IPS-18c (cell line): ENCODE measurements at regions not wholly inside any gene's neighbourhood (a gene's known extent, or its start where the extent isn't known, plus 50 kb on each side); places are given as distances from the start of the nearest gene placed in this dataset.

Experiments
- H3K4me3 ChIP-seq: 2 replicates; pipeline ENCODE4 v1.7.0; 2013; ENCODE audit warnings: low read depth, mild to moderate bottlenecking, low read length, moderate library complexity; ENCODE audit not compliant: insufficient read depth
- H3K9me3 ChIP-seq: one replicate; pipeline ENCODE4 v1.6.1; 2013; ENCODE audit warnings: mild to moderate bottlenecking, low read length, moderate library complexity; ENCODE audit not compliant: control insufficient read depth, insufficient read depth

DNA sequence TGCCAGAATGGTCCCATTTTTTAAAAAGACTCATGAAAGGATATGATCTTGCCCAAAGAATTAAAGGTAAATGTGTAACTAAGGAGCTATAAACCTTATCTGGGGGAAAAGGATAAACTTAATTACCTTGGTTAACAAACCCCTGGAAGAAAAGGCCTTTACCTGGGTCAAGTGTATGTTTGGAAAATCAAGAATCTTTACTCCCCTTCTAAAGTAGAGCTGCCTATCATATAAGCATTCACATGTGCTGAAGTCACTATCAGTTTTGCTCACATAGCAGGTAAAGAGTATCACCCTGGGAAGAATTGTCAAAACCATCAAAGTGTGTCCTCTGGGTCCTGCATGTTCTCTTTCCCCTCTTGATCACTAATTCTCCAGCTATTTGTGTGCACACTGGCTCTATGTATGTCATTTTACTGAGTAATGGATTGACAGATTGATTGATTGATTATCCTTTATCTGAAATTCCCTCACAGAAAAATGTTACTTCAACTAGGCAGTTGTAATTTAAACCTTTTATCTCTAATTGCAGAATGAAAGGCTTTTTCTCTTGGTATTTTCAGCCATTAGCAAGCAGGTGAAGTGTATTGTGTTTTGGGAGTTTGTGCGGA, 199.4 kb downstream of the NOL4 start:
- no peaks in the 10 kb centered on the region for H3K9me3 ChIP-seq
- no peak overlapping the region for H3K4me3 ChIP-seq

DNA sequence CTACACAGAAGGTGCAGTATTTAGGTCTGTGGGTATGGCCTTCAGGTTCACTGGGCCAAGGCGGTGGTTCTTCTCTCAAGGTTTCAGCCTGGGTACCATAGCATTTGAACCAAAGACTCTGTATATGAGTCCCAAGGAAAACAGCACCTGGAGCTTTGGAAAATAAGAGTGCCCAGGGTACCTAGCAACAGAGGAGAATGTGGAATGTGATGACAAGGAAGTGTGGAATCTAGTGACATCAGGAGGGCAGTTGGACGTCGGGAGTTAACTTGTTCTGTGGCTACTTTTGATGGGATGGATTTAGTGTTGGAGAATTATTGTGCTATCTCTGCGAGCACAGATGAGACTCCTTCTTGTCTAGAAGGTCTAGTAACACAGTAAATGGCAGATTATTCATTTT, 201.2 kb downstream of the NOL4 start:
- Histone ChIP-seq H3K4me3 (no peak overlapping the region), H3K9me3 (no peaks in the 10 kb centered on the region)

DNA sequence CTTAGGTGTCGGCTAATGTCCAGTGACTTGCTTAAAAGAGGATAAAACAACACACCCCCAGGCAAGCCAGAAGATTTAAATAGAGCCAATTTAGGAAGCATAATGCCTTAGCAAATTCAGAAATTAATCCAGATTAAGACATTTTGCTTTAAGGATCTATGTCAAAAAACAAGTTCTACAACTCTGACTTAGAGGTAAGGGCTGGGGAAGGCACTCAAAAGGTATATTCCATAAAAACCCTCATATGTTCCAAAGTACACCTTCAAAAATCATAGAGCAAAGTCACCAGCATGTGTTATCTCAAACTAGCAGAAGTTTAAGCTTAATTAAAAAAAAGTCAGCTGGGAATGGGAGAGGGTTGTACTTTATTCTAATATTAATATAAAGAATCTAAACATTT, 206.4 kb downstream of the NOL4 start:
- Histone ChIP-seq H3K4me3 (no peak overlapping the region), H3K9me3 (no peaks in the 10 kb centered on the region)

DNA sequence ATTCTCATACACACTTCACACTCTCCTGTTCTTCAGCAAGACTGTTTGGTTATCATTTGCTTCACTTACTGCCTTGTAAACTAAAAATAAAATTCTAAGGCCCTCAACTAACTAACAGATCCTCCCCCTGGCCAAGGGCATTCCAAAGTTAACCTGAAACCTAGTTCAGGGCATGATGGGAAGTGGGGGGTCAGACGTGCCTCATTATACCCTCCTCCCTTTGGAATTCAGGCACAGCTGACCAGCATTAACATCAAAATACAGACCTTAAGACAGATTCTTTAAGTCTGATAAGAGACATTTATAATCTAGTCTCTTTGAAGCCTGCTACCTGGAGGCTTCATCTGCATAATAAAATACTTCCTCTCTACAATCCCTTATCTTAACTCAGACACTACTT, 221.0 kb downstream of the NOL4 start:
- H3K9me3 ChIP-seq, result no peaks in the 10 kb centered on the region
- H3K4me3 ChIP-seq, result no peak overlapping the region

DNA sequence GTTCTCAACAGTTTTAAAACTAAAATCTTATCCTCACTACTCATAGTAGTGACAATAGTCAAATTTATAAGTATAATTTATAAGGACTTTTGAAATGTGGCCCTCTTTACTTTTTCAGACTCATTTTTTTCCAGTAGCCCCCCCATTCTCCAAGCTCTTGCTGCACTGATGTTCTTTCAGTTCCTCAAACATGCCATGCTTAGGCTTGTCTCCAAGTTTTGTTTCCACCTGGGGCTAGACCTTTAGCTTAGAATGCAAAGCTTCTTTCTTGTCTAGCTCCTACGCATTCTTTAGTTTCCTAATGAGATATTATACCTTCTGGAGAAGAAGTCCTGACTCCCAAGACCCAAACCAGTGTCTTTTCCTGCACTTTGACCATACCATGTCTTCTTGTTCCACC, 222.6 kb downstream of the NOL4 start:
- H3K4me3 ChIP-seq, result no peak overlapping the region

DNA sequence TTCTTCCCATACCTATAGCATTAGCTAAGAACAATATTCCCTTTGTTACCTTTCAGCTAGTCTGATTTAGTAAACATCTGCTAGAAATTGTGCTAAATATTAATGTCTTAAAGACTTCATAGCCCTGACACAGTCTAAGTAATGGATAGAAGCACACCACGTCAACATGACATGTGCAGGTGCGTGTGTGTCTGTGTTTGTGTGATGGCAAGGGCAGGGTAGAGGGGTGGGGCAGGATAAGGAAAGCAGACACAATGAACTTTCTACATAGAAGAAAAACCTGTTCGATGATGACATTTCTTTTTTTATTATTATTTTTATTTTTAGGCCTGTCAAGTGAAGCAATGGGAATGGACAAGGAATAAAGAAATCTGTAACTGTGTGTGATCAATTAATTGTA, 223.3 kb downstream of the NOL4 start:
- H3K9me3 ChIP-seq, result no peaks in the 10 kb centered on the region
- H3K4me3 ChIP-seq, result no peak overlapping the region

More for the DNA sequence above, 222.6 kb downstream of the NOL4 start:
- H3K9me3 ChIP-seq, result no peaks in the 10 kb centered on the region

DNA sequence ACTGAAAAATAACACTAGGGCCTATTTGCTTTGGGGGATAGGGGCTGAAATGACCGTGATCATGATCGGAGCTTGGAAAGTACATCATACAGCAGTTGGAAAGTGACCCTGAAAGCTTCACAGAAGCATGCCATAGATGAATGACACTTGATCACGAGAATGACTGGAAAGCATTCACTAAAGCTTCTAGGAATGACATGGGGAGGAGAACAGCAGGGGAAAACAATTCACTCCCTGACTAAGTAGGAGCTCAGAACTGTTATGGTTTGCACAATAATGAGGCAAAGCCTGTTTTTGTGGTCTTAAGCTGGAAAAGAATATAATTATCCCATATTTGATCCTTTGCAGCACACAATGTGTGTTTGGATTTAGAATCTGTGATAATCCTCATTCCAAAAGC, 237.5 kb downstream of the NOL4 start:
- H3K9me3 ChIP-seq, result no peaks in the 10 kb centered on the region
- H3K4me3 ChIP-seq, result no peak overlapping the region

DNA sequence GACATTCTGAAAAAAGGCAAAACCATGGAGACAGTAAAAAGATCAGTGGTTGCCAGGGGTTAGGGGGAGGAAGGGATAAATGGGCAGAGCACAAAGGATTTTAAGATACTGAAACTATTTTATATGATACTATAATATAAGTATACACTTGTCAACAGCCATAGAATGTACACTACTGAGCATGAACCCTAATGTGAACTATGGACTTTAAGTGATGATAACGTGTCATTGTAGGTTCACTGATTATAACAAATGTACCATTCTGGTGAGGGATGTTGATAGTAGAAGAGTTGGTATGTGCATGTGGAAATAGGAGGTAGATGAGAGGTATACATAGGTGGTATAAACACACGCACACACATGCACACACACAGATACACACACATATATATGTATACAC, 241.6 kb downstream of the NOL4 start:
- Histone ChIP-seq H3K4me3 (no peak overlapping the region), H3K9me3 (no peaks in the 10 kb centered on the region)

DNA sequence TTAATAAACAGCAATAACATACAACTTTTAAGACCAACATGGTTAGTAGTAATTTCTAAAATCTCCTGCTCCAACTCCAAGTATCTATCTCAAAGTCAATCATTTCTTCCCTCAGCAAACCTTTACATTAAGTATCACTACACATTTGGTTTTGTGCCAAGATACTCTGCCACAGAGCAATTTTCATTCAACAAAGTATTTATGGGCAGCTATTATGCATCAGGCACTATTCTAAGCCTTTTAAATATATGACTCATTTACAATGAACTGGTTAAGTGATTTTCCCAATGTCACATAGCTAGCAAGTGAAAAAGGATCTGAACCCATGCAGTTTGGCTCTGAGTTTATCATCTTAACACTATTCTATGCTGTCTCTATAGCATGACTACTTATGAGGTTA, 264.3 kb downstream of the NOL4 start:
- no peaks in the 10 kb centered on the region for H3K9me3 ChIP-seq
- H3K4me3 ChIP-seq, result no peak overlapping the region

DNA sequence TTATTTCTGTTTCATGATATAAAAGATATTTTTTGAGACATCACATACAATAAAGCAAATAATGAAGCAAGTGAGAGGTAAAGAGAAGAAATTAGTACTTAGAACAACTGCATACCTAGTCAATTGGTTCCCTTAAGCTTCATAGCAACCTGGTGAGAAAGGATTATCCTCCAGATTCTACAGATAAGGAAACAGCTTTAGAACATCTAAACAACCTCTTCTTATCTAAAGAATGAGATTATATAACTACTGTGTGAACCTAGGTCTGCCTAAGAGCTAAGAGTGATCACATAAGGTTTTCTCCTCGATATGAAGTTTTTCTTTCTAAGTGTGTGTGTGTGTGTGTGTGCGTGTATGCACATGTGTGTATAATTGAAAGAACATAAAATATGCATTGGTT, 265.1 kb downstream of the NOL4 start:
- H3K4me3 ChIP-seq, result no peak overlapping the region
- no peaks in the 10 kb centered on the region for H3K9me3 ChIP-seq

DNA sequence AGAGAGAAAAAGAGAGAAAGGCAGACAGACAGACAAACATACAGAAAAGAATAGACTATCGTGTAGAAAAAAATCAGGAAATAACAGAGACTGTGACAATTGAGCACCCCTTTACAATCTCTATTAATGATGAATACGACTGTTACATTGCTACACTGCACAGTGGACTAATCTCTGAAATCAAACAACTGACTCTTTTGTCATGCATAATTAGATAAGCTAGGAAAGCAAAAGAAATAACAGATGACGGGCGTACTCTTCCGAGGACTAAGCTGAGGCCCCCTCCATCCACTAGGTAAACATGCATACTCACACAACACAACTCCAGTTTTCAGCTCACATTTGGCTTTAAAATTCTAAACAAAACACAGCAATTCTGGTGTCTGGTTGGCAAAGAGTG, 267.0 kb downstream of the NOL4 start:
- no peaks in the 10 kb centered on the region for H3K9me3 ChIP-seq
- H3K4me3 ChIP-seq, result no peak overlapping the region

DNA sequence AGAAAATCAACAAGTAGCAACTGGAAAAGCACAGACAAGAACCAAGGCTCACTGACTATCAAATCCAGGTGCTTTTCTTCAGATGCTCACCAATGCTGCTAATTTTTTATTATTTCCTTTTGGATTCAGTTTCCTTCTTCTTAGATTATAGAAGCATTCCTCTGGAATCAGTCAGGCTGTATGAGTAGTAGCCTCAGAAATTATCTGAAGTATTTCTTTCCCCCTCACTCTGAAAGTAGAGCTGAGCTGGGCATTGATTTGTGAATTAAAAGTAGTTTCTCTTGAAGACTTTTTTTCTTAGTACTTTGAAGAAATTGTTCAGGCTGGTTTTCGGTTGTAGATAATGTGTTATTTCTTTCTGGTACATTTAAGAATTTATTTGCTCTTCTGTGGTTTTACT, 273.7 kb downstream of the NOL4 start:
- no peak overlapping the region for H3K4me3 ChIP-seq
- H3K9me3 ChIP-seq, result no peaks in the 10 kb centered on the region

DNA sequence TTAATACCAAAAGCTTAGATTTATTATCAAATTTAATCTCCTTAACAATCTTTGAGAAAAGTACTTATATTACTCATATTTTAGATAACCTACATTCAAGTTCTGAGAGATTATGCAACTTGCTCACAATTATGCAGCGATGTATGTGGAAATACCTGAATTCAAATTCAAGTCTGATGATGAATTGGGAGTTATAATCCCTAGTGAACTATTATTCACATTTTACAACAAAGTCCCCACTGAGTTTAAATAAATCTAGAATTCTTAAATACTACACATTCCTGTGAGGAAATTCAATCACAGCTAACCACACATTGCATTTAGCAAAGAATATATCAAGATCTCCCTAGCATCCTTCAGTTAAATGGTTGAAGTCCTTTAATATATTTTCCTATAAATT, 278.4 kb downstream of the NOL4 start:
- Histone ChIP-seq H3K4me3 (no peak overlapping the region), H3K9me3 (no peaks in the 10 kb centered on the region)

DNA sequence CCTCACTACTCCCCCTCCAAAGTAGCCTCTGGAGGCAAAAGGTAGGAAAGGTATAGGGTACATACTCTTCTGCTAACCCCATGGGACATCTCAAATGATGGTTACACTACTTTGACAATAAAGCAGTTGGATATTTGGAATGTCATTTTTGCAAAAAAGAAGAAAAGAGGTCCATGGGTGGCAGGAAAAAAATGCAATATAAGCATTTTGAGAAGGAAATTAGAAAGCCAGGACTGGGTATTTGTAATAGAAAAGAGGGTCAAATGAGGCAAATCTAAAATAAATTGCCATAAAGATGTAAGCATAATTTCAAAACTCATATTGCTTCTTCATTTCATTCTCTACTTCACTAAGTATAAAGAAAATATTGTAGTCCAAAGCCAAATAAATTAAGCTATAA, 280.2 kb downstream of the NOL4 start:
- no peak overlapping the region for H3K4me3 ChIP-seq
- H3K9me3 ChIP-seq, result no peaks in the 10 kb centered on the region

DNA sequence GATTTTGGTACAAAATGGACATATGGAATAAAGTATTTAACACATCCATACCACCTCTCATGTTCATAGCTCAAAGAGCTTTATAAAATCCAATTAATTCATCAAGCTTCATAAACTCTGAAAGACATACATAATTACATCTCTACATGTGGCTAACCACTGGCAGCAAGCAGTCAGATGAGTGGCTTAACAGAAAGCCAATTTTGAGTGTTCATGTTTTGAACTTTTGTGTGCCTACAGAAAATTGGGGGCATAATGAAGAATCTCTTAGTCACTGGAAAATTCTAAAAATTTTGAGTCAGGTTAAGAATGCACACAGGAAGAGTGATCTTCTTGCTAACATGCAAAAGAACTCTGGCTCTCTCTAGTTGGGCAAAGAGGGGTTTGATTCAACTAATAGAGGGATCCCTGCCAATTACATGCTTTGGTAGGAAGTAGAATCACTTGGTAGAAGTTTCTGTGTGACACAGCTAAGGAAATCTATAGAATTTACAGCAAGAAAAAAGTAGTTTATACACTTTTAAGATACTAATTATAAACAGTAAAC, 287.4 kb downstream of the NOL4 start:
- H3K9me3 ChIP-seq, result no peaks in the 10 kb centered on the region

DNA sequence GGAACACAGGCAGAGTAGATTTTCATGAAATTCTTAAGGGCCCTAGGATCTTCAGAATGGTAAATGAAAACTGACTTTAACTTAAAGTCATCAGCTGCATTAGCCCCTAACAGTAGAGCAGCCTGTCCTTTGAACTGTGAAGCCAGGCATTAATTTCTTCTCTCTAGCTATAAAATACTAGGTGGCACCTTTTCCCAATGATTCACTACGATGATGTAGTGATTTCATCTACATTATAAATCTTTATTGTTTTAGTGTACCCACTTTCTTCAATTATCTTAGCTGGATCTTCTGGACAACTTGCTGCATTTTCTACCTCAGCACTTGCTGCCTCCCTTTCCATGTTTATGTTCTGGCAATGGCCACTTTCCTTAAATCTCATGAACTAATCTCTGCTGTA, 290.5 kb downstream of the NOL4 start:
- H3K4me3 ChIP-seq, result no peak overlapping the region
- H3K9me3 ChIP-seq, result no peaks in the 10 kb centered on the region

More for the DNA sequence above, 287.4 kb downstream of the NOL4 start:
- H3K4me3 ChIP-seq, result no peak overlapping the region

DNA sequence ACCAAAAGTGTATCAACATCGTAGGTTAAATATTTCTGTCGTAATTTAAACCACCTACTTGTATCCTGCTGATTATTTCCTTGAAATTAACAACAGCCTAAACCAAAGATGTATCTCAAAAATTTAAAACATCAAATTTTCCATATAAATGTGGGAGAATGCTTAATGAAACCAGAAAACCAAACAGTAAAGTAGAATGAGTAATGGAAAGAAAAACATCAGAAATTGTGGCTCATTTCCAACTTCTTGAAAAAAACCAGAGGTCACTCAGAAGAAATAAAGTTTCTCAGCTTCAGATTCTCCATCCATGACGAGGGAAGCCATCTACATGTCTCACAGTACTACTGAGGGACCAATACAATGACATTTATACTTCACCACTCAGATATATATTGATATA, 296.5 kb downstream of the NOL4 start:
- Histone ChIP-seq H3K9me3 (no peaks in the 10 kb centered on the region), H3K4me3 (no peak overlapping the region)

DNA sequence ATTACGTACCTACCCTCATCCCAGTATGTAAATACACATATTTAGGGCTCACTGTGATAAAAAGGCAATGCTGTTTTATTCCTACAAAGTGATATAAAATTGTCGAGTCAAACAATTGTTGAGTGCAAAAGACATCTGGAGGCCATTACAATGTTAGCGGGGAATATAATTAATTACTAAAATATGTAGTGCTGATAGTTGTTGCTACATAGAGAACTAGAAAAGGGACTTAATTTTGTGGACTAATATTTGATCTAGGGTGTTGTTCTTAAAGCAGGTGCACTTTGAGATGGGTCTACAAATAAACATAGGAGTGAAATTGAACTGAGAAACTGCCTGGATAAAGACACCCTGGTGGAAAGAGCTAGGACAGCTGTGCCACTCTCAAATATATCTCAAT, 300.1 kb downstream of the NOL4 start:
- no peak overlapping the region for H3K4me3 ChIP-seq
- no peaks in the 10 kb centered on the region for H3K9me3 ChIP-seq

DNA sequence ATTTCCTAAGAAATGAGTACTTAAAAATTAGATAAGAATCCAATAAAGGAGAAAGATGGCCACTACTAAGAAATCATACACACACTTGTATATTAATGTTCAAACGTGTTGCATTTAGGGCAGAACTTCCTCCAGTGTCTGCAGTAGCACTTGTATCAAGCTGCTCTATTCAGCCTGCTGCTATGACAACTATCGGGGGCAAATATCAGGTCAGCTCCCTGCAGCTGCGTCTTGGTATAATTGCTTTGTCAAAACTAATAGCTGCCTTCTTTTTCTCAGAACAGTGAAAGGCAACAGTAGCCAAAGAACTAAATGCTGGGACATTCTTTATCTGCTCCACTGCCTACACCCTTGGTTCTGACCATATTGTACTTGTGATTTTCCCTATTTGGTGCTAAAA, 300.7 kb downstream of the NOL4 start:
- no peaks in the 10 kb centered on the region for H3K9me3 ChIP-seq
- H3K4me3 ChIP-seq, result no peak overlapping the region
